IMR-90 (cell line): ENCODE measurements at regions not wholly inside any gene's neighbourhood (a gene's known extent, or its start where the extent isn't known, plus 50 kb on each side); places are given as distances from the start of the nearest gene placed in this dataset.

Experiments used
- ATAC-seq: fragments of 200-7000 bp; cut with Tn5 transposase; 2 replicates; pipeline ENCODE4 v1.9.1; 2020; ENCODE audit warnings: low read depth, mild to moderate bottlenecking, moderate library complexity
- BruUV-seq: library from RNA; stranded (reverse); fragments of 400-500 nt; replicated peaks from 2 replicates; lab custom pipeline; 2021; lab: Mats Ljungman, UMichigan
- CTCF ChIA-PET: fragments of 300-600 bp; formaldehyde crosslinking; extraction: SDS; loops from one replicate; lab custom pipeline; 2021; ENCODE audit warnings: antibody characterized with exemption; lab: Yijun Ruan, JAX
- POLR2A ChIA-PET: fragments of 300-600 bp; sonication (Branson Sonifier 250); formaldehyde crosslinking; loops from one replicate; lab custom pipeline; 2022; ENCODE audit warnings: antibody characterized with exemption; ENCODE audit not compliant: unreplicated experiment; lab: Charles Lee
- DNase-seq: peaks from one replicate; pipeline ENCODE4 v3.0.0; 2013
- H2AFZ ChIP-seq: replicated peaks from 2 replicates; pipeline ENCODE3; 2013; ENCODE audit warnings: low read length, mild to moderate bottlenecking; ENCODE audit not compliant: poor library complexity
- H2AK5ac ChIP-seq: 2 replicates; pipeline ENCODE4 v1.6.1; 2013; ENCODE audit warnings: low read depth, low read length, inconsistent platforms
- H2AK9ac ChIP-seq: replicated peaks from 2 replicates; pipeline ENCODE3; 2013; ENCODE audit warnings: mild to moderate bottlenecking, low read depth, low read length, moderate library complexity; ENCODE audit not compliant: poor library complexity
- H2BK120ac ChIP-seq: 2 replicates; pipeline ENCODE4 v1.6.1; 2013; ENCODE audit warnings: low read depth, low read length, inconsistent platforms
- H2BK15ac ChIP-seq: 3 replicates; pipeline ENCODE4 v1.6.1; 2013; ENCODE audit warnings: low read depth, low read length, inconsistent platforms
- H2BK20ac ChIP-seq: 2 replicates; pipeline ENCODE4 v1.6.1; 2013; ENCODE audit warnings: low read depth, mild to moderate bottlenecking, inconsistent platforms, low read length, moderate library complexity
- H2BK5ac ChIP-seq: 2 replicates; pipeline ENCODE4 v1.6.1; 2013; ENCODE audit warnings: mild to moderate bottlenecking, low read depth, low read length, inconsistent platforms; ENCODE audit not compliant: poor library complexity, severe bottlenecking
- H3K14ac ChIP-seq: replicated peaks from 2 replicates; pipeline ENCODE4 v1.6.1; 2013; ENCODE audit warnings: low read depth, low read length, inconsistent platforms
- H3K18ac ChIP-seq: 2 replicates; pipeline ENCODE4 v1.6.1; 2013; ENCODE audit warnings: low read depth, low read length, control low read depth
- H3K23ac ChIP-seq: 2 replicates; pipeline ENCODE4 v1.6.1; 2013; ENCODE audit warnings: low read depth, low read length, inconsistent platforms
- H3K27ac ChIP-seq: 2 replicates; pipeline ENCODE4 v1.5.1; 2013; ENCODE audit warnings: mild to moderate bottlenecking, control low read depth, low read length; ENCODE audit not compliant: insufficient read depth
- H3K27me3 ChIP-seq: 2 replicates; pipeline ENCODE4 v1.6.1; 2013; ENCODE audit warnings: low read length; ENCODE audit not compliant: control insufficient read depth, insufficient read depth
- H3K36me3 ChIP-seq: 2 replicates; pipeline ENCODE4 v1.6.1; 2013; ENCODE audit warnings: low read length, mixed read lengths; ENCODE audit not compliant: control insufficient read depth, insufficient read depth
- H3K4ac ChIP-seq: 2 replicates; pipeline ENCODE4 v1.6.1; 2013; ENCODE audit warnings: low read depth, low read length, inconsistent platforms
- H3K4me1 ChIP-seq: 2 replicates; pipeline ENCODE4 v1.6.1; 2013; ENCODE audit warnings: low read length, mixed read lengths; ENCODE audit not compliant: control insufficient read depth, insufficient read depth
- H3K4me2 ChIP-seq: 2 replicates; pipeline ENCODE4 v1.6.1; 2013; ENCODE audit warnings: low read depth, mild to moderate bottlenecking, control low read depth, low read length, moderate library complexity
- H3K4me3 ChIP-seq: 2 replicates; pipeline ENCODE4 v1.5.1; 2013; ENCODE audit warnings: low read depth, mild to moderate bottlenecking, control low read depth, low read length, moderate library complexity; ENCODE audit not compliant: insufficient read depth
- H3K56ac ChIP-seq: 2 replicates; pipeline ENCODE4 v1.6.1; 2013; ENCODE audit warnings: low read length, inconsistent platforms; ENCODE audit not compliant: insufficient read depth; ENCODE audit errors: extremely low read depth
- H3K79me1 ChIP-seq, 2 experiments: 2 replicates each; pipeline ENCODE4 v1.6.1; 2013; ENCODE audit warnings: low read length in 2 of 2, inconsistent platforms in 1 of 2, low read depth in 1 of 2
- H3K9ac ChIP-seq: 2 replicates; pipeline ENCODE4 v1.6.1; 2013; ENCODE audit warnings: low read depth, low read length, control low read depth
- H3K9me1 ChIP-seq: 2 replicates; pipeline ENCODE4 v1.6.1; 2013; ENCODE audit warnings: low read length, inconsistent platforms; ENCODE audit not compliant: insufficient read depth
- H3K9me3 ChIP-seq: 2 replicates; pipeline ENCODE4 v1.6.1; 2013; ENCODE audit warnings: low read length; ENCODE audit not compliant: control insufficient read depth, insufficient read depth
- H4K20me1 ChIP-seq: 2 replicates; pipeline ENCODE4 v1.6.1; 2013; ENCODE audit warnings: low read length, inconsistent platforms; ENCODE audit not compliant: insufficient read depth
- H4K5ac ChIP-seq: 2 replicates; pipeline ENCODE4 v1.6.1; 2013; ENCODE audit warnings: mild to moderate bottlenecking, low read depth, low read length, control low read depth
- H4K8ac ChIP-seq, 2 experiments: 2 replicates each; pipeline ENCODE4 v1.6.1; 2013; ENCODE audit warnings: low read depth in 2 of 2, low read length in 2 of 2, control low read depth in 1 of 2, inconsistent platforms in 1 of 2
- H4K91ac ChIP-seq: 2 replicates; pipeline ENCODE4 v1.6.1; 2013; ENCODE audit warnings: low read depth, low read length, inconsistent platforms; ENCODE audit not compliant: insufficient read depth
- BHLHE40 ChIP-seq: fragments of 150-350 bp; IDR thresholded peaks from 2 replicates; pipeline ENCODE4 v1.6.1; 2016; ENCODE audit warnings: mild to moderate bottlenecking, low read depth, low read length
- CEBPB ChIP-seq: IDR thresholded peaks from 2 replicates; pipeline ENCODE4 v1.6.1; 2012; ENCODE audit warnings: low read depth, low read length, improper control_type of control experiment
- CHD1 ChIP-seq: IDR thresholded peaks from 2 replicates; pipeline ENCODE4 v1.6.1; 2012; ENCODE audit warnings: low read depth, low read length, improper control_type of control experiment
- CTCF ChIP-seq: conservative IDR thresholded peaks from 2 replicates; pipeline ENCODE4 v1.5.1; 2012; ENCODE audit warnings: mild to moderate bottlenecking, low read depth, low read length, improper control_type of control experiment
- FOS ChIP-seq: fragments of 150-350 bp; IDR thresholded peaks from 2 replicates; pipeline ENCODE4 v1.6.1; 2016; ENCODE audit warnings: low read depth, low read length
- MAFK ChIP-seq: IDR thresholded peaks from 2 replicates; pipeline ENCODE4 v1.6.1; 2012; ENCODE audit warnings: low read depth, low read length, improper control_type of control experiment
- MAZ ChIP-seq: IDR thresholded peaks from 2 replicates; pipeline ENCODE4 v1.6.1; 2012; ENCODE audit warnings: low read depth, mild to moderate bottlenecking, low read length, improper control_type of control experiment, moderate library complexity, borderline replicate concordance
- MXI1 ChIP-seq: IDR thresholded peaks from 2 replicates; pipeline ENCODE4 v1.6.1; 2012; ENCODE audit warnings: low read depth, mild to moderate bottlenecking, low read length, moderate library complexity, borderline replicate concordance
- NFE2L2 ChIP-seq: fragments of 150-350 bp; IDR thresholded peaks from 2 replicates; pipeline ENCODE4 v1.6.1; 2016; ENCODE audit warnings: low read depth, mild to moderate bottlenecking, low read length
- POLR2A ChIP-seq: IDR thresholded peaks from 2 replicates; pipeline ENCODE4 v1.6.1; 2012; ENCODE audit warnings: mild to moderate bottlenecking, low read depth, low read length
- RAD21 ChIP-seq: IDR thresholded peaks from 2 replicates; pipeline ENCODE4 v1.6.1; 2012; ENCODE audit warnings: low read length, improper control_type of control experiment
- RCOR1 ChIP-seq: IDR thresholded peaks from 2 replicates; pipeline ENCODE4 v1.6.1; 2012; ENCODE audit warnings: mild to moderate bottlenecking, low read length, improper control_type of control experiment; ENCODE audit not compliant: insufficient replicate concordance
- RFX5 ChIP-seq: IDR thresholded peaks from 2 replicates; pipeline ENCODE4 v1.8.0; 2012; ENCODE audit warnings: low read depth, mild to moderate bottlenecking, low read length, moderate library complexity
- SMC3 ChIP-seq: fragments of 150-350 bp; IDR thresholded peaks from 2 replicates; pipeline ENCODE4 v1.6.1; 2016; ENCODE audit warnings: low read depth, mild to moderate bottlenecking, antibody characterized with exemption, low read length, moderate library complexity
- USF2 ChIP-seq: fragments of 150-350 bp; IDR thresholded peaks from 2 replicates; pipeline ENCODE4 v1.6.1; 2017; ENCODE audit warnings: mild to moderate bottlenecking, antibody characterized with exemption, low read length, low read depth
- WGBS, 2 experiments: methylation state at CpG; one replicate each; pipeline versions ENCODE4 v1.1.5 to v1.1.7; 2013; ENCODE audit warnings: missing lambda C conversion rate in 2 of 2; ENCODE audit not compliant: insufficient read length in 1 of 2; ENCODE audit errors: extremely low coverage in 2 of 2; 5-methylcytosine and 5-hydroxymethylcytosine counted together
- dilution Hi-C: fragments of 300-500 bp; cut with HindIII; formaldehyde crosslinking; loops from one replicate; pipeline ENCODE4 v1.14.3; 2018; ENCODE audit warnings: low sequenced_read_pairs; ENCODE audit not compliant: unreplicated experiment
- in situ Hi-C: fragments of 300-500 bp; cut with MboI; formaldehyde crosslinking; loops from 3 replicates; pipeline ENCODE4 v1.14.3; 2019; ENCODE audit warnings: low sequenced_read_pairs, inconsistent platforms, mixed read lengths
- intact Hi-C: fragments of 100-400 bp; cut with micrococcal nuclease; formaldehyde crosslinking; loops from 2 replicates; pipeline ENCODE4 v1.10.0; 2022

- H3K23ac ChIP-seq, result no peak overlapping the region
- H3K27ac ChIP-seq, result no peak overlapping the region
- no CpG with 5 or more reads among the region's 5 CpGs for WGBS, 2 experiments
- H3K18ac ChIP-seq, result no peak overlapping the region
- H4K20me1 ChIP-seq, result no peaks in the 10 kb centered on the region
- in situ Hi-C loops (no loop called here), intact Hi-C loops (no loop called here), dilution Hi-C loops (no loop called here)
- no peak overlapping the region for H3K9ac ChIP-seq
- CTCF ChIA-PET, result no interaction called here
- H2AK5ac ChIP-seq, result no peak overlapping the region
- no peak overlapping the region for H2AFZ ChIP-seq
- no peaks in the 10 kb centered on the region for H3K27me3 ChIP-seq
- H3K79me1 ChIP-seq, result no peaks in the 10 kb centered on the region
- H3K4me2 ChIP-seq, result no peak overlapping the region
- no peak overlapping the region for H2BK120ac ChIP-seq
- peaks cover 10% of the 10 kb centered on the region for H3K9me3 ChIP-seq
- no TSS peak for BruUV-seq
- ATAC-seq (no peak), DNase-seq (no peak)
- no peak overlapping the region for H4K91ac ChIP-seq
- no peak for TF ChIP-seq RAD21
- no peak for TF ChIP-seq POLR2A
- TF ChIP-seq SMC3, result no peak
- TF ChIP-seq BHLHE40, result no peak
- no peak for TF ChIP-seq MAZ
- no peak for TF ChIP-seq CHD1
- no peak for TF ChIP-seq RCOR1
- TF ChIP-seq NFE2L2, result no peak
- no peak for TF ChIP-seq MXI1
- TF ChIP-seq USF2, result no peak
- TF ChIP-seq CTCF, result no peak
- no peak for TF ChIP-seq RFX5
- no peak for TF ChIP-seq FOS
- no peak for TF ChIP-seq MAFK
- no peak for TF ChIP-seq CEBPB
- POLR2A ChIA-PET, result no interaction called here
- H3K4ac ChIP-seq, result no peak overlapping the region
- H4K8ac ChIP-seq, result no peak overlapping the region
- H3K4me3 ChIP-seq, result no peak overlapping the region
- no peak overlapping the region for H2AK9ac ChIP-seq
- no peak overlapping the region for H2BK5ac ChIP-seq
- H4K5ac ChIP-seq, result no peak overlapping the region
- no peak overlapping the region for H3K14ac ChIP-seq
- no peak overlapping the region for H2BK15ac ChIP-seq
- no peak overlapping the region for H3K56ac ChIP-seq
- H3K4me1 ChIP-seq, result no peaks in the 10 kb centered on the region
- H3K9me1 ChIP-seq, result no peaks in the 10 kb centered on the region
- H2BK20ac ChIP-seq, result no peak overlapping the region
- H3K36me3 ChIP-seq, result no peaks in the 10 kb centered on the region
Observed at GRCh38 chr5:2269656-2270055, 386.9 kb upstream of the IRX4 start.
